Calu3 (cell line): ENCODE measurements at regions not wholly inside any gene's neighbourhood (a gene's known extent, or its start where the extent isn't known, plus 50 kb on each side); places are given as distances from the start of the nearest gene placed in this dataset.

Experiments used
- BruUV-seq: library from RNA; stranded (reverse); fragments of 400-500 nt; replicated peaks from 2 replicates; lab custom pipeline; 2021; lab: Mats Ljungman, UMichigan
- CTCF ChIA-PET: fragments of 300-600 bp; sonication (Branson Sonifier 250); formaldehyde crosslinking; loops from one replicate; lab custom pipeline; 2022; ENCODE audit warnings: antibody characterized with exemption; lab: Charles Lee
- DNase-seq: peaks from one replicate; pipeline ENCODE4 v3.0.0; 2022
- H3K27ac Mint-ChIP-seq: one replicate; pipeline ENCODE4 v1.8.0; 2022; ENCODE audit warnings: mixed read lengths; ENCODE audit not compliant: unreplicated experiment
- H3K27me3 Mint-ChIP-seq: one replicate; pipeline ENCODE4 v1.8.0; 2022; ENCODE audit warnings: mixed read lengths; ENCODE audit not compliant: unreplicated experiment
- H3K36me3 Mint-ChIP-seq: one replicate; pipeline ENCODE4 v1.8.0; 2022; ENCODE audit warnings: mild to moderate bottlenecking, moderate library complexity, mixed read lengths; ENCODE audit not compliant: insufficient read depth, unreplicated experiment
- H3K4me1 Mint-ChIP-seq: one replicate; pipeline ENCODE4 v1.8.0; 2022; ENCODE audit warnings: mild to moderate bottlenecking, low read depth, mixed read lengths; ENCODE audit not compliant: unreplicated experiment
- H3K4me3 Mint-ChIP-seq: one replicate; pipeline ENCODE4 v1.8.0; 2022; ENCODE audit warnings: mild to moderate bottlenecking, low read depth, moderate library complexity, mixed read lengths; ENCODE audit not compliant: unreplicated experiment
- H3K9me3 Mint-ChIP-seq: one replicate; pipeline ENCODE4 v1.8.0; 2022; ENCODE audit warnings: low read depth, mixed read lengths; ENCODE audit not compliant: unreplicated experiment
- CTCF ChIP-seq: fragments of 200-600 bp; IDR thresholded peaks from one replicate; pipeline ENCODE4 v1.8.0; 2022; ENCODE audit warnings: antibody characterized with exemption; ENCODE audit not compliant: unreplicated experiment
- intact Hi-C: fragments of 100-400 bp; cut with micrococcal nuclease; formaldehyde crosslinking; loops from one replicate; pipeline ENCODE4 v1.10.0; 2022; ENCODE audit not compliant: unreplicated experiment

GRCh38 chr6:47094241-47094925, 52.3 kb upstream of the ADGRF1 start:
- Mint-ChIP-seq H3K27ac (peak overlapping the region; percentile 85), H3K36me3 (no peaks in the 10 kb centered on the region), H3K9me3 (no peaks in the 10 kb centered on the region), H3K4me3 (no peak overlapping the region), H3K4me1 (peaks cover 44% of the 10 kb centered on the region), H3K27me3 (no peaks in the 10 kb centered on the region)
- CTCF ChIA-PET = interaction anchor here (0.6 to 1.8 kb wide), 10 partner anchors 12 to 985 kb away, joined by 3 to 4 read pairs (median 3); no protein-coding TSS in a partner anchor
- peak; percentile 83 for DNase-seq
- intact Hi-C loops = loop anchor here (5.0 kb wide), 1 partner anchor 313 kb away; no protein-coding TSS in a partner anchor
- no TSS peak for BruUV-seq
- no peak for TF ChIP-seq CTCF

- no peak for TF ChIP-seq CTCF
- no peak for DNase-seq
- Mint-ChIP-seq H3K27me3 (no peaks in the 10 kb centered on the region), H3K9me3 (no peaks in the 10 kb centered on the region), H3K4me1 (peaks cover 34% of the 10 kb centered on the region), H3K36me3 (no peaks in the 10 kb centered on the region), H3K4me3 (no peak overlapping the region), H3K27ac (peak overlapping the region; percentile 85)
- CTCF ChIA-PET = interaction anchor here (0.6 to 1.8 kb wide), 4 partner anchors 27 to 288 kb away, joined by 3 to 4 read pairs (median 4); no protein-coding TSS in a partner anchor
- intact Hi-C loops = loop anchor here (5.0 kb wide), 1 partner anchor 314 kb away; no protein-coding TSS in a partner anchor
- BruUV-seq = no TSS peak
Measured at GRCh38 chr6:47093169-47093568, 51.0 kb upstream of the ADGRF1 start.

- no peak overlapping the region for H3K27ac Mint-ChIP-seq
- CTCF ChIA-PET = no interaction called here
Measured at GRCh38 chr6:47091886-47092668, 49.9 kb upstream of the ADGRF1 start.

More at GRCh38 chr6:47091886-47092668, 49.9 kb upstream of the ADGRF1 start:
- DNase-seq = no peak
- Mint-ChIP-seq H3K9me3 (no peaks in the 10 kb centered on the region), H3K36me3 (no peaks in the 10 kb centered on the region), H3K27me3 (no peaks in the 10 kb centered on the region), H3K4me3 (no peak overlapping the region), H3K4me1 (peaks cover 28% of the 10 kb centered on the region)
- TF ChIP-seq CTCF = no peak
- intact Hi-C loops = loop anchor here (5.0 kb wide), 1 partner anchor 315 kb away; no protein-coding TSS in a partner anchor
- no TSS peak for BruUV-seq
